ENCODE measurements at regions not wholly inside any gene's neighbourhood (a gene's known extent, or its start where the extent isn't known, plus 50 kb on each side); places are given as distances from the start of the nearest gene placed in this dataset.

- TF ChIP-seq ELK1 (IDR thresholded peaks at IDR 0.05; ENCODE audit: low read depth, low read length) (no peak), FOS (IDR thresholded peaks at IDR 0.05; ENCODE audit: borderline replicate concordance, extremely low read depth, insufficient read length) (no peak)
Measured at GRCh38 chr18:22047485-22047884, 121.9 kb upstream of the GATA6 start (continued).

GRCh38 chr18:22048221-22048620 is 121.2 kb upstream of the GATA6 start:
- POLR2A ChIA-PET = no interaction called here
- no peak overlapping the region for H3K27ac ChIP-seq (ENCODE audit: control insufficient read depth, insufficient read depth)
- TF ChIP-seq ATF2 (IDR thresholded peaks at IDR 0.05; ENCODE audit: low read length) (no peak), SKIL (IDR thresholded peaks at IDR 0.05; ENCODE audit: low read depth, poor library complexity, severe bottlenecking) (no peak), PRDM15 (CRISPR knock-in tag; IDR thresholded peaks at IDR 0.05) (no peak)
- H3K27me3 ChIP-seq (replicated peaks in 1 of 2; ENCODE audit: control insufficient read depth in 2 of 2, insufficient read depth in 2 of 2, low read length in 1 of 2) = no peaks in the 10 kb centered on the region; a peak in 1 of 4 replicates
- H3K4me1 ChIP-seq (ENCODE audit: control insufficient read depth, insufficient read depth, low read length) = no peaks in the 10 kb centered on the region
- CTCF ChIA-PET = no interaction called here
- H2AFZ ChIP-seq (ENCODE audit: control insufficient read depth, low read depth, low read length) = no peak overlapping the region
- H3K4me3 ChIP-seq = no peak overlapping the region
- no peak overlapping the region for H3K9ac ChIP-seq (ENCODE audit: control insufficient read depth, insufficient read depth, low read length)
- in situ Hi-C loops (cut with MboI) = loop anchor here (10.0 kb wide), 1 partner anchor 63 kb away; no protein-coding TSS in a partner anchor
- H3K79me2 ChIP-seq (ENCODE audit: control insufficient read depth, insufficient read depth, low read length) = no peaks in the 10 kb centered on the region
- H3K4me2 ChIP-seq (ENCODE audit: control insufficient read depth, insufficient read depth) = no peak overlapping the region
- no TSS peak for BruUV-seq (replicated peaks)
- ATAC-seq = no peak
- SMC1A ChIA-PET (ENCODE audit: uncharacterized antibody, unreplicated experiment) = no interaction called here
- no peak for FAIRE-seq
- intact Hi-C loops (cut with micrococcal nuclease; ENCODE audit: unreplicated experiment) = loop anchor here (10.0 kb wide), 1 partner anchor 63 kb away; no protein-coding TSS in a partner anchor
- no peaks in the 10 kb centered on the region for H4K20me1 ChIP-seq (ENCODE audit: control insufficient read depth, insufficient read depth)
- no peaks in the 10 kb centered on the region for H3K9me3 ChIP-seq (replicated peaks; ENCODE audit: control insufficient read depth, insufficient read depth, low read length)
- DNase-seq (ENCODE audit: low read depth, low spot score) = no peak
- WGBS (ENCODE audit: insufficient coverage, insufficient replicate concordance, low lambda C conversion rate, missing lambda C conversion rate) = 17% methylated on average over 5 of the region's 5 CpGs
- RAD21 ChIA-PET (ENCODE audit: unreplicated experiment) = no interaction called here
- H3K36me3 ChIP-seq (ENCODE audit: control insufficient read depth in 2 of 2, insufficient read depth in 2 of 2, low read length in 1 of 2) = no peaks in the 10 kb centered on the region
